ENCODE measurements at regions not wholly inside any gene's neighbourhood (a gene's known extent, or its start where the extent isn't known, plus 50 kb on each side); places are given as distances from the start of the nearest gene placed in this dataset.

GRCh38 chr5:34563931-34564709, 92.0 kb upstream of the RAI14 start:
- ChIA-PET CTCF (no interaction called here), POLR2A (no interaction called here)

DNA sequence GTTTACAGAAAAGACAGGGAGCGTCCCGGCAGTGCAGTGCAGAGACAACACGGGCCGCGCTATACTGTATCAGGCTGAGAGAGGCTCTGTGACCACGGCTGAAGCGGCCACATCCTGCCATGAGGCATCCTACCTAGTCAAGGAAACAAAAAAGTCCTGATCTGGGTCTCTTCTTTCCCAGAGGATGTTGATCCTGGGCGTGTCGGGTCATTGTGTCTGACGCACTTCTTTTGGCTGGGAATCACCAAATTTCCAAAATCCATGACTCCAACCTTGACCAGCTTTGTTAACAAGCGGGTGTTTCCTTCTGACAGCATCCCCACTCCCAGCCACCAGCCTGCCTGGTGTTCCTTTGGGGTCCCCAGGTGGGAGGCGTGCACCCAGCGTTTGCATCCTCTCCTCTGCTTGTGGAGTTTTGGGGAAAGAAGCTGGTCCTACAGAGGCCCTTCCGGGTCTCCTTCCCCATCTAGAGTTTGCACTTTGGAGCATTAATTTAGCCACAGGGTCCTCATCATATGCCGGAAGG, 91.4 kb upstream of the RAI14 start:
- POLR2A ChIA-PET, result no interaction called here

GRCh38 chr5:34570143-34570542, 86.0 kb upstream of the RAI14 start:
- CTCF ChIA-PET, result no interaction called here

More for the DNA sequence above, 91.4 kb upstream of the RAI14 start:
- CTCF ChIA-PET, result no interaction called here

GRCh38 chr5:34570721-34571676, 85.1 kb upstream of the RAI14 start:
- CTCF ChIA-PET, result no interaction called here
- POLR2A ChIA-PET, result no interaction called here

More at GRCh38 chr5:34570143-34570542, 86.0 kb upstream of the RAI14 start:
- POLR2A ChIA-PET, result no interaction called here

DNA sequence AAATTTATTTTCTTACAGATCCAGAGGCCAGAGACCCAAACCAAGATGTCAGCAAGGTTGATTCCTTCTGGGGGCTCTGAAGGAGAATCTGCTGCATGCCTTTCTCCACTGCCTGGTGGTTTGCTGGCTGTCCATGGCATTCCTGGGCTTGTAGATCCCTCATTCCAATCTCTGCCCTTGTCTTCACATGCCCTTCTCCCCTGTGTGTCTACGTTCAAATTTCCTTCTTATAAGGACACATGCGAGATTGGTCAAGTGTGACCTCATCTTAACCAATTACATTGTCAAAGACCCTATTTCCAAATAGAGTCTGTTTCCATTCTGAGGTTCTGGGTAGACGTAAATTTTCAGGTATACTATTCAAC, 84.5 kb upstream of the RAI14 start:
- POLR2A ChIA-PET, result no interaction called here
- CTCF ChIA-PET, result no interaction called here

GRCh38 chr5:34574936-34575467, 81.1 kb upstream of the RAI14 start:
- POLR2A ChIA-PET, result no interaction called here
- CTCF ChIA-PET, result interaction anchor here (0.8 kb wide), 1 partner anchor 27 kb away, joined by 3 read pairs; no protein-coding TSS in a partner anchor

- POLR2A ChIA-PET, result no interaction called here
- CTCF ChIA-PET, result interaction anchor here (1.1 kb wide), 1 partner anchor 10 kb away, joined by 3 read pairs; no protein-coding TSS in a partner anchor
These were observed 79.0 kb upstream of the RAI14 start for GRCh38 chr5:34576891-34577666.

DNA sequence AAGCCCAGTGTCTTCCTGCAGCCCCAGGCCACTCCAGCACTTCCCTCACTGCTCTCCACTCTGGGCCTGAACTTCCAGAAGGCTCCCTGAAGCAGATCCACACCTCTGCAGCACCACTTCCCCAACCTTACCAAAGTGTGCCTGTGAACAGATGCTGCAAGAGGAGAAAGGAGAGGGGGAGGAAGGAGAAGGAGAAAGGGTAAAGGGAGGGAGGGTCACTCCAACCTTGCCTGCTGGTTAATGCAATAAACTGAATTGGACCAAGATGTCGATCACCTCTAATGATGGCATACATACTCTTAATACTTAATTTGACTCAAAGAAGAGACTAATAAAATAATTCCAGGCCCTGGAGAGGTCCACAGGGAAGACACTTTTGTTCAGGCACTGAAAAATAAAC, 77.2 kb upstream of the RAI14 start:
- ChIA-PET POLR2A (no interaction called here), CTCF (no interaction called here)

- CTCF ChIA-PET, result no interaction called here
- POLR2A ChIA-PET, result no interaction called here
These were observed 75.1 kb upstream of the RAI14 start for GRCh38 chr5:34580983-34581382.

DNA sequence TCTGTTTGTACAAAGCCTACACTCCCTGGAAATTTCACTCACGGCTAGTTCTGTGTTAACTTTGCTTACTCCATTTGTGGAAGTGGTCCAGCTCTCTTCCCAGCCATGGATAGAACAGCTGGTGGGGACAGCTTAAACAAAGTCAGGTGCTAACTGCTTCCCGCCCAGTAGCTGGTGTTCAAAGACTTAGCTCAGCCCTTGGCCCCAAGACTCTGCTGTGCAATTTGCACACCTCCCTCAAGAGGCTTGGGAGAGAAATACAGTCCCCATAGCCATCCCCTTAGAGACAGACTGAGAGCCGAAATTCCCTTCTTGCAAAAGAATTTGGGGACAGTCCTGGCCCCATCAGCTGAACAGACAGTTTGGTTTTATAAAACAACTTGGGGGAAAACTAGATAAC, 73.8 kb upstream of the RAI14 start:
- CTCF ChIA-PET, result no interaction called here

GRCh38 chr5:34583167-34583566, 73.0 kb upstream of the RAI14 start:
- ChIA-PET CTCF (no interaction called here), POLR2A (no interaction called here)

More for the DNA sequence above, 73.8 kb upstream of the RAI14 start:
- POLR2A ChIA-PET, result no interaction called here

DNA sequence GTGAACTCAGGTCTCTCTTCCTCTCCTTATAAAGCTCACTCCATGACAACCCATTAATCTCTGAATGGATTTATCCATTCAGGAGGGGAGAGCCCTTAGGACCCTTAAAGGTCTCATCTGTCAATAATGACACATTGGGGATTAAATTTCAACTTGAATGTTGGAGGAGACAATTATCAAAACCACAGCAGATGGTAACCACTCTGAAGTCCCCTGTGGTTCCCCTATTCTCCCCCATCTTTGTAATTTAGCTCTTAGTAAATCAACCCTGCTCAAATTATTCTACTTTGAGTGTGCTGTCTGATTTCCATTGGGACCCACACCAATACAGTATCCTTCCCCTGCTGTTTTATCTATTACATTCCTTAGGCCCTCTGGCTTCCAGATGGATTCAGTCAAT, 72.0 kb upstream of the RAI14 start:
- ChIA-PET CTCF (no interaction called here), POLR2A (no interaction called here)

DNA sequence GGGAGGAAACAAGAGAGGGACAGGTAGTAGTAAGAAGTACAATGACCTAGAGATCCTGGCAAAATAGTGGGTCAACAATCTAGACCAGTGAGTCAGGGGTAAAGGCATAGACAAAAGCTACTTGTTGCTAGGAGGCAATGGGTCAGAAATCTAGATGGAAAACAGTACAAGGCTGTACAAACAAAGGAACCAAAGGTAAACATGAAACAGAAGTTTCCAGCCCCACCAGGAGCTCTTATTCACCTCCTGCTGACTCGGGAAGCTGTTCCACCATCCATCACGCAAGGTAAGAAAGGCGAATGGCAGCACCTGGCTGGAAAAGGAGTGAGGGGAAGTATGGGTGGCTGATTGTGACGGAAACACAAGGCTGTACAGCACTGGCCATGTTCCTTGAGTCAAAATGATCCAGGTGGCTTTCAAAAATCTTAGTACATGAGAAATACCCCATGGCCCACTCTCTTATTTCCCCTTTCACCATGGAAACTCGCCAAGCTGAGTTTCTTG, 70.5 kb upstream of the RAI14 start:
- ChIA-PET POLR2A (no interaction called here), CTCF (no interaction called here)

- POLR2A ChIA-PET, result no interaction called here
These were observed 69.8 kb upstream of the RAI14 start for GRCh38 chr5:34586117-34586885.

DNA sequence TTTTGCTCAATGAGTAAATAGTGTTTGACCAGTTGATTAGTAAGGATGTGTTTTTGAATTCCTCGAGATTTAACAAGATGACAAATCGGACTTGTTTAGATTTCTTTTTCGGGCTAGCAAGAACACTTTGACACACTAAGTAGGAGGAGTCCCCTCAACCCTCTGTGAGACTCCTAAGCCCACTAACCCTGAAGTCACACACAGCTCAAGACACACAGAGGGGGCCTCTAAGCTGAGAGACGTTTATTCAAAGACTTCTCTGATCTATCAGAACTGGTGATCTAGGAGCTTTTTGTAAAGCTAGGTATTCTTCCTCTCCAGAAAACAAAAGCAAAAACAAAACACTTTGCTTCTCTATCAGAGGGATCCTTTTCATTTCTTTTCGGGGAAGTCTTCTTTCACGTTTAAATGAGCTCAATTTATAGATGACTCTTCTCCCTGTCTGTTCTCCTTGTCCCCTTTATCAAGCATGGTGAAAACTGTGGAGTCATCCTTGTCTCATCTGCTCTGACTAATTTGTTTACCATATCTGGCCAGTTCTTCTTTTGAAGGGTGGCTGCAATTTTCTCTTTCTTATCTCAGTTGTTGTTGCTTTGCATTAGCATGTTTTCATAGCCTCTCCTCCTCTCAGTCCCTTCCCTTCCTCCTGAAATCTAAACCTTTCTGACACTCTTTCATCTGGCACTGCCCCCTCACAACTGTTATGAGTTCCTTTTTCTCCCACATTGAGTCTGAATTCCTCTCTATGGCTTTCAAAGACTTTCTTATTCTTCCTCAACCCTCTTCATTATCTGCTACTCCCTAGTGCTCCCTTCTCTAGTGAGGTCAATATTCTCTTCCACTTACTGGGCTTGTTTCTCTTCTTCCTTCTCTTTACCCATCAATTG, 68.5 kb upstream of the RAI14 start:
- POLR2A ChIA-PET, result no interaction called here
- CTCF ChIA-PET, result interaction anchor here (0.9 kb wide), 1 partner anchor 11 kb away, joined by 3 read pairs; no protein-coding TSS in a partner anchor

More at GRCh38 chr5:34586117-34586885, 69.8 kb upstream of the RAI14 start:
- CTCF ChIA-PET, result no interaction called here

DNA sequence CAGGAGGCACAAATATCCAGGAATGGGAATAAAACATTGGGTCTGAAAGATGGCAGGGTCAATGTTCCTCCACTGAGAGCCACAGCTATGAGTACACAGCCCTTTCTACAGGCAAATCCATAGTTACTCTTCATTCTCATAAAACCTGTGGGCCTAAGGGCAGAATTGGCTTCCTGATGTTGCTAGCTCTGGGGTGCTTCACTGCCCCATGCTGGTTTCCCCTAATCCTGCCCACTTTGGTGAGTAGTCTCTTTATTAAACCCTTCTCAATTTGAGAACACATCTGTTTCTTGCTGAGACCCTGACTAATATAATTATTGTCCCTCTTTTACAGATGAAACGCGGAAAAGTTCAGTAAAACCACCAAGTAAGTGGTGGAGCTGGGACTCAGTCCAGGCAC, 66.3 kb upstream of the RAI14 start:
- ChIA-PET POLR2A (no interaction called here), CTCF (no interaction called here)

- CTCF ChIA-PET, result no interaction called here
These were observed 64.4 kb upstream of the RAI14 start for GRCh38 chr5:34591723-34592122.

More at GRCh38 chr5:34591723-34592122, 64.4 kb upstream of the RAI14 start:
- POLR2A ChIA-PET, result no interaction called here

Measured in activated CD8-positive, alpha-beta memory T cell treated with anti-CD3 and anti-CD28 coated beads for 36 hours (primary cell).